GM12878 (cell line): ENCODE measurements at regions not wholly inside any gene's neighbourhood (a gene's known extent, or its start where the extent isn't known, plus 50 kb on each side); places are given as distances from the start of the nearest gene placed in this dataset.

ENCODE experiments used
- ATAC-seq: fragments of 200-7000 bp; cut with Tn5 transposase; 3 replicates; pipeline ENCODE4 v1.9.1; 2020; ENCODE audit warnings: mild to moderate bottlenecking, moderate library complexity
- BruUV-seq: library from RNA; stranded (reverse); fragments of 400-500 nt; replicated peaks from 2 replicates; lab custom pipeline; 2021; lab: Mats Ljungman, UMichigan
- CTCF ChIA-PET: fragments of 300-600 bp; sonication (Branson Sonifier 250); formaldehyde crosslinking; extraction: SDS; loops from one replicate; lab custom pipeline; 2021; ENCODE audit warnings: inconsistent platforms; lab: Yijun Ruan, JAX
- POLR2A ChIA-PET: fragments of 350-600 bp; formaldehyde crosslinking; extraction: SDS; loops from one replicate; lab custom pipeline; 2021; ENCODE audit warnings: inconsistent platforms; lab: Charles Lee
- RAD21 ChIA-PET: fragments of 300-600 bp; sonication (Branson Sonifier 250); formaldehyde crosslinking; loops from one replicate; lab custom pipeline; 2023; ENCODE audit warnings: antibody characterized with exemption; ENCODE audit not compliant: unreplicated experiment; lab: Charles Lee
- SMC1A ChIA-PET: fragments of 300-600 bp; sonication (Branson Sonifier 250); formaldehyde crosslinking; loops from one replicate; lab custom pipeline; 2023; ENCODE audit not compliant: unreplicated experiment, uncharacterized antibody; lab: Charles Lee
- DNase-seq: peaks from one replicate; pipeline ENCODE4 v3.0.0-alpha.2; 2011; ENCODE audit warnings: low read depth, low spot score
- FAIRE-seq: peaks from 3 replicates; lab custom pipeline; 2011; peaks lifted over from hg19 to GRCh38; lab: Jason Lieb, UNC
- H2AFZ ChIP-seq: 2 replicates; pipeline ENCODE4 v1.6.0; 2011; ENCODE audit warnings: low read depth, low read length, control low read depth; ENCODE audit not compliant: control insufficient read depth
- H3K27ac ChIP-seq: 2 replicates; pipeline ENCODE4 v1.5.1; 2011; ENCODE audit warnings: control low read depth; ENCODE audit not compliant: control insufficient read depth, insufficient read depth
- H3K27me3 ChIP-seq, 2 experiments: replicated peaks in 1 of 2; 2 replicates each; pipeline versions ENCODE4 v1.6.0 to v1.6.1; 2011; ENCODE audit warnings: low read length in 1 of 2; ENCODE audit not compliant: control insufficient read depth in 2 of 2, insufficient read depth in 2 of 2
- H3K36me3 ChIP-seq, 2 experiments: 2 replicates each; pipeline ENCODE4 v1.5.1; 2011; ENCODE audit warnings: low read length in 1 of 2; ENCODE audit not compliant: control insufficient read depth in 2 of 2, insufficient read depth in 2 of 2
- H3K4me1 ChIP-seq: 2 replicates; pipeline ENCODE4 v1.6.1; 2011; ENCODE audit warnings: mild to moderate bottlenecking, low read length, moderate library complexity, mixed read lengths; ENCODE audit not compliant: control insufficient read depth, insufficient read depth
- H3K4me2 ChIP-seq: 2 replicates; pipeline ENCODE4 v1.6.0; 2011; ENCODE audit warnings: control low read depth; ENCODE audit not compliant: control insufficient read depth, insufficient read depth
- H3K4me3 ChIP-seq: fragments of 200-600 bp; sonication (generic); 2 replicates; pipeline ENCODE4 v1.5.1; 2016
- H3K79me2 ChIP-seq: 2 replicates; pipeline ENCODE4 v1.6.0; 2011; ENCODE audit warnings: low read length; ENCODE audit not compliant: control insufficient read depth, insufficient read depth
- H3K9ac ChIP-seq: 2 replicates; pipeline ENCODE4 v1.8.0; 2011; ENCODE audit warnings: low read length, control low read depth, mixed read lengths; ENCODE audit not compliant: control insufficient read depth, insufficient read depth
- H3K9me3 ChIP-seq: replicated peaks from 3 replicates; pipeline ENCODE4 v1.5.1; 2011; ENCODE audit warnings: mild to moderate bottlenecking, low read length; ENCODE audit not compliant: control insufficient read depth, insufficient read depth
- H4K20me1 ChIP-seq: 2 replicates; pipeline ENCODE4 v1.6.0; 2011; ENCODE audit not compliant: control insufficient read depth, insufficient read depth
- KDM1A ChIP-seq: fragments of 200-600 bp; sonication (generic); IDR thresholded peaks from 2 replicates; pipeline ENCODE4 v1.6.1; 2016; ENCODE audit warnings: borderline replicate concordance
- KLF5 ChIP-seq: fragments of 450-650 bp; IDR thresholded peaks from 2 replicates; pipeline ENCODE4 v1.6.1; 2014; ENCODE audit warnings: mild to moderate bottlenecking; ENCODE audit not compliant: partially characterized antibody
- RELB ChIP-seq: fragments of 450-650 bp; IDR thresholded peaks from 2 replicates; pipeline ENCODE4 v1.6.1; 2017; ENCODE audit warnings: low read depth, mild to moderate bottlenecking, moderate library complexity
- RFX5 ChIP-seq: IDR thresholded peaks from 2 replicates; pipeline ENCODE4 v1.6.1; 2011; ENCODE audit warnings: low read depth, low read length, improper control_type of control experiment
- RUNX3 ChIP-seq: IDR thresholded peaks from 2 replicates; pipeline ENCODE4 v1.6.1; 2012; ENCODE audit warnings: low read length, inconsistent platforms
- SIX5 ChIP-seq: IDR thresholded peaks from 2 replicates; pipeline ENCODE4 v1.6.1; 2011; ENCODE audit warnings: mild to moderate bottlenecking, low read depth, low read length, moderate library complexity; ENCODE audit not compliant: severe bottlenecking
- SMARCA5 ChIP-seq: fragments of 450-650 bp; IDR thresholded peaks from 2 replicates; pipeline ENCODE4 v1.6.1; 2017; ENCODE audit warnings: mild to moderate bottlenecking
- SUPT20H ChIP-seq: IDR thresholded peaks from 2 replicates; pipeline ENCODE4 v1.6.1; 2011; ENCODE audit warnings: low read depth, mild to moderate bottlenecking, low read length, moderate library complexity, borderline replicate concordance; ENCODE audit not compliant: control insufficient read depth
- ZSCAN29 ChIP-seq: fragments of 450-650 bp; IDR thresholded peaks from 2 replicates; pipeline ENCODE4 v1.6.1; 2017; ENCODE audit warnings: mild to moderate bottlenecking, moderate library complexity
- WGBS: methylation state at CpG from one replicate; pipeline ENCODE4 v1.1.6; 2016; ENCODE audit warnings: low lambda C conversion rate; ENCODE audit not compliant: insufficient replicate concordance, insufficient coverage; ENCODE audit errors: missing lambda C conversion rate; 5-methylcytosine and 5-hydroxymethylcytosine counted together
- in situ Hi-C: fragments of 300-500 bp; cut with MboI; formaldehyde crosslinking; loops from 9 replicates; pipeline ENCODE4 v1.14.3; 2018; ENCODE audit warnings: mixed read lengths
- intact Hi-C: fragments of 100-400 bp; cut with micrococcal nuclease; formaldehyde crosslinking; loops from one replicate; pipeline ENCODE4 v1.14.2; 2022; ENCODE audit not compliant: unreplicated experiment

- FAIRE-seq, result no peak
- ChIA-PET SMC1A (interaction anchor here (0.9 kb wide), 1 partner anchor 10 kb away, joined by 3 read pairs; no protein-coding TSS in a partner anchor), CTCF (interaction anchor here (1.4 to 5.3 kb wide), 2 partner anchors 8 to 11 kb away, joined by 4 to 24 read pairs; no protein-coding TSS in a partner anchor), POLR2A (no interaction called here), RAD21 (interaction anchor here (1.7 kb wide), 1 partner anchor 337 kb away, joined by 3 read pairs; no protein-coding TSS in a partner anchor)
- Histone ChIP-seq H3K27ac (no peak overlapping the region), H3K9me3 (no peaks in the 10 kb centered on the region), H3K36me3 (no peaks in the 10 kb centered on the region), H3K4me1 (no peaks in the 10 kb centered on the region), H3K4me2 (no peak overlapping the region), H3K27me3 (no peaks in the 10 kb centered on the region), H3K4me3 (no peak overlapping the region), H2AFZ (no peak overlapping the region), H4K20me1 (no peaks in the 10 kb centered on the region), H3K9ac (no peak overlapping the region), H3K79me2 (no peaks in the 10 kb centered on the region)
- intact Hi-C loops, result no loop called here
- DNase-seq, result no peak
- no peak for TF ChIP-seq RUNX3
- TF ChIP-seq ZSCAN29, result no peak
- TF ChIP-seq SMARCA5, result no peak
- no peak for TF ChIP-seq RFX5
- TF ChIP-seq KDM1A, result no peak
- no peak for TF ChIP-seq KLF5
- TF ChIP-seq SIX5, result no peak
- TF ChIP-seq RELB, result no peak
- TF ChIP-seq SUPT20H, result no peak
- no peak for ATAC-seq
- 2% methylated on average over 3 of the region's 3 CpGs for WGBS
- no TSS peak for BruUV-seq
- in situ Hi-C loops, result no loop called here
These were observed 134.7 kb upstream of the DCN start for GRCh38 chr12:91317306-91317705.
